ENCODE measurements at regions not wholly inside any gene's neighbourhood (a gene's known extent, or its start where the extent isn't known, plus 50 kb on each side); places are given as distances from the start of the nearest gene placed in this dataset.
"Not testable (repeated sequence)": the region's sequence is repeated elsewhere in the genome, so short reads cannot be mapped to it uniquely, and the experiment has no call there.

DNA sequence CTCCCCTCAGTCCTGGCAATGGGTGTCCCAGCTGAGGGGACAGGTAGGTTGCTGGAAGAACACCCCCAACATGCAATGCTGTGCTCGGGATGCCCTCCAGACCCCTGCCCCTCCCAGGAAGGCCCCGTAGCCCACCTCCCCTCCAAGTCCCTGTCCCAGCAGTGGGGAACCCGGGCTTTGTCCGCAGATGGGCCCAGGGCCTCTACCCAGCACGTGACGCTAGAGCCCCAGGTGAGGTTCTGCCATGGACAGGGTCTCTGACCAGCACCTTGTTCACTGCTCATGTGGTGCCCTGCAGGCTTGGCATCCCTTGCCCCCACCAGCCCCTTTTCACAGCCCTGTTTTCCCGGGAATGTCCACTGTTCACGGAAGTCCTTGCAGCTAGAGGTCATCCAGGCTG is 220.0 kb upstream of the SGCG start:
- no peak for DNase-seq

GRCh38 chr13:22961342-22961741 is 219.4 kb upstream of the SGCG start:
- not testable (repeated sequence) for DNase-seq

- no peak for DNase-seq
These were observed 218.8 kb upstream of the SGCG start for GRCh38 chr13:22961835-22962537.

- not testable (repeated sequence) for DNase-seq
These were observed 217.3 kb upstream of the SGCG start for GRCh38 chr13:22963384-22964053.

- DNase-seq: no peak
These were observed 216.4 kb upstream of the SGCG start for GRCh38 chr13:22964245-22964966.

DNA sequence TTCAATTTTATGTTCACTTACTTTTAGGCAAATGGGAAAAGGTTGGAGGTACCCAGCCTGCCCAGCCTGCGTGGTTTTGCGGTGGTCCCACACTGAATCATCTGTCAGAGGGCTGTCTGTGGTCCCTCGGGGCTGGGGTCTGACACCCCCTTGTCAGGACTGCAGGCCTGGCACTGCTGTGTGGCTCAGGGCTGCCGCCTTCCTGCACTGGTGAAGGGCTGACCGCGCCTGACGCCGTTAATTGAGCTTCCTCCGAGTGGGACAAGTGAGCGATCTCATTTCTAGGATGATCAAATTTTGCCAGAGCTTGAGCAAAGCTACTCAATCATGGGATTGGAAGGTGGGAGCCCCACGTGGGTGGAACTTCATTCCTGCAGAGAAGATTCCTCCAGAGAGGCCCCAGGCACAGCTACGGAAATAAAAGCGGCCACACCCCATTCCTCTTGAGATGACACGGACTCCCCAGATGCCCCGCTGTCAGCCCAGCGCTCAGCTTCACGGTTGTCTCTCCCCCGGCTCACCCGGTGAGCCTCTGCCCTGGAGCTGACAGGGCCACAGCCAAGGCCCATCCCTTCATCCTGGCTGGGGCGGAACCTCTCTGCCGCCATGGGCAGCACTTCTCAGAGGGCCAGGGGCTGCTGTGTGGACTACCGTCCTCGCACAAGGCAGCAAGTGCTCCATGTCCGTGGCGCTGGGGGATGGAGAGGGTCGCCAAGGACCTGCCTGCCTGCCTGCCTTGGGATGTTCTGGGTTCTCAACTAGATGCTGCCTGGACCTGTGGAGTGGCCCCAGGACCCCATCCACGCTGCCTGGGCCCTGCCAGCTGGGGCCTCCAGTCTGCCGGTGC is 215.5 kb upstream of the SGCG start:
- not testable (repeated sequence) for DNase-seq

GRCh38 chr13:22965858-22966239 is 214.9 kb upstream of the SGCG start:
- DNase-seq: not testable (repeated sequence)

- not testable (repeated sequence) for DNase-seq
These were observed 214.0 kb upstream of the SGCG start for GRCh38 chr13:22966753-22967152.

GRCh38 chr13:22967669-22968068 is 213.1 kb upstream of the SGCG start:
- no peak for DNase-seq

DNA sequence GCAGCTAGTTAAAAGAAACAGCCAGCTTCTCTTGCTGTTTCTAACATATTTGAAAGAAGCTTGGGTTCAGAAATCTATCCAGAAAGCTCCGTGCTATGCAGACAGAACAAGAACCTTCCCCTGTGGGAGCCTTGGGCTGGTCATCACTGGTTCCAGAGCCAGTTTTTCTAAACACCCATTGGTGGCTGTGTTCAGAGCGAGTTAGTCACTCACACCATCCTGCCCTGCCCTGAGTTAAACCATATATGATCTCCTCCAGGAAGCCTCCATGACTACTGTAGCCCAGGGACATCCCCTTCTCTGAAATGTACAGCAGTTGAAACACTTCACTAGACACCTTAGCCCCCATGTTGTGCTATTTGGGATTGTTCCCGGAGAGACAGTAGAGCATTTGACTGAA is 200.8 kb upstream of the SGCG start:
- no peak for DNase-seq

GRCh38 chr13:22980936-22981335 is 199.8 kb upstream of the SGCG start:
- DNase-seq: no peak

DNA sequence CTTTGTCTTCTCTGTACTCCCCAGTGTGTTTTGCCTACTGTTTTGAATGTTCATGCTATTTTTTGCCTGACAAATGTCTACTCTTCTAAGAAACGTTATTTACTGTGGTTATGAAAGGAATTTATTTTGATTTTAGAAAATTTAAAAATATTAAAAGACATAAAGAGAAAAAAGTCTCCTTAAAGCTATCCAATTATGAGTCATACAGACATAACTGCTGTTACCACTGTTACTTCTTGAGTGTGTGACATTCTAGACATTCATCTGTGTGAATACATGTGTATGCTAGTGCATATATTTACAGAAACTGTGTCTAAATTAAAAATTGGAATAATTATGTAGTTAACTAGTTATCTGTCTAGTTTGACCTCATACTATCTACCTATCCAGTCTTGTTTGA is 187.6 kb upstream of the SGCG start:
- no peak for DNase-seq

DNA sequence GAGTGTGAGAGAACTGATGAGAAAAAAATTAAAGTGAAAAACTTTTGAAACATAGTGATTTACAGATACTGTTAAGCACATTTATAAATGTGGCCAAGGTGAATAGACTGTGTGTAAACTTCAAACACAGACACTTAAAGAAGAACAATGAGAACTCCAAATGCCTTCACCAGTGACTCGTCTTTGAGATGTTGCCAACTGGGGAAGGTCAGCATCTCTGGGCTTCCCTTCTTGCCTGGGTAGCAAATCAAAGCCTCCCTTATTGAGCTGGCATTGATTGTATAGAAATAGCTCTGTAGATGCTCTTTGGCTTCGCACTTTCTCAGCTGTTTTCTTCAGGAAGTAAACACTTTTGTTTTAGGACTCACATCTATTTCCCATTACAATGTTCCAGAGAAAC is 177.3 kb upstream of the SGCG start:
- DNase-seq: no peak

- no peak for DNase-seq
These were observed 173.4 kb upstream of the SGCG start for GRCh38 chr13:23007426-23007825.

GRCh38 chr13:23018143-23018542 is 162.6 kb upstream of the SGCG start:
- DNase-seq: no peak

GRCh38 chr13:23020246-23020843 is 160.4 kb upstream of the SGCG start:
- DNase-seq: peak; percentile 69

DNA sequence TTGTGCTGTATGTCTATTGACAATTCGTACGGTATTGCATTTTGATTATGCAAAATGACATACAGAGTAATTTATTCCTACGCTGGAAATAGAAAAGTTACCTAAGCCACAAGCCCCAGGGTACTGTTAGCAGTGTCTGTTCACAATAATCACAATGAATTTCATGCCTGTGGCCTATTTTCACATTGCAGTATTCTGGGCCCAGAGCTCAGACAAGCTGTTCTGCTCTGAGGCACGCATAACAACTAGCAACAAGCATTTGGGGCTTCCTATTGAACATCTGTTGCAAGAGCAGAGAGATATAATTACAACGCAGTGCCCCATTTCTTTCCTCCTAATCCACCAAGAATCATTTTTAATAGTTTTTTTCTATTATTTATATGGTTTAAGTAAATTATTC is 158.9 kb upstream of the SGCG start:
- no peak for DNase-seq

DNA sequence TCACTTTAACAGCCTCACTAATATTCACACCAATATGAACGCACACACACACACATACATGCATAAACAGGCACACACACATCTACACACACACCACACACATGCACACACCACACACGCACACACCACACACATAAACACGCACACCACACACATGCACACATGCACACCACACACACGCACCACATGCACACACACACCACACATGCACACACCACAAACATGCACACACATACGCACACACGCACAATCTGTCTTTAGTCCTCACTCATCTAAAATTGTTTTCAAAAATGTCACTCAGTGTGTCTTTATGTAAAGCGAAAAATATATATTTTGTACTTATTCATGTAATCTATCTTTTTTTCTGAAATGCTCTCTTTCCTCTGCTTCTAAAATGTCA is 158.1 kb upstream of the SGCG start:
- DNase-seq: no peak

- DNase-seq: no peak
These were observed 154.7 kb upstream of the SGCG start for GRCh38 chr13:23025864-23026608.

GRCh38 chr13:23039266-23039935 is 141.4 kb upstream of the SGCG start:
- DNase-seq: peak; percentile 82

DNA sequence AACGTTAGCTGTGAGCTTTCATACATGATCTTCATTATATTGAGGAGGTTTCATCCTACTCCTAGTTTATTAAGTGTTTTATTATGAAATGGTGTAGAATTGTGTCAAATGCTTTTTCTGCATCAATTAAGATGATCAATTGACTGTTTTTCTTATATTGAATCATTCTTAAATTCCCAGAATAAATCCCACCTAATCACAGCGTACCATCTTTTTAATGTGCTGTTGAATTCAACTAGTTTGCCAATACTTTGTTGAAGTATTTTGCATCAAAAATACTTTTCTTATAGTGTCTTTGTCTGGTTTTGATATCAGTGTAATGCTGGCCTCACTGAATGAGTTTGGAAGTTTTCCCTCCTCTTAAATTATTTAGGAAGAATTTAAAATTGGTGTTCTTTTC is 138.6 kb upstream of the SGCG start:
- DNase-seq: no peak
